GM18867 (cell line): ENCODE measurements at regions not wholly inside any gene's neighbourhood (a gene's known extent, or its start where the extent isn't known, plus 50 kb on each side); places are given as distances from the start of the nearest gene placed in this dataset.

Experiments used
- ATAC-seq: cut with Tn5 transposase; IDR thresholded peaks from one replicate; pipeline ENCODE4 v1.9.1; 2021; ENCODE audit warnings: mild to moderate bottlenecking, moderate library complexity; ENCODE audit not compliant: unreplicated experiment

DNA sequence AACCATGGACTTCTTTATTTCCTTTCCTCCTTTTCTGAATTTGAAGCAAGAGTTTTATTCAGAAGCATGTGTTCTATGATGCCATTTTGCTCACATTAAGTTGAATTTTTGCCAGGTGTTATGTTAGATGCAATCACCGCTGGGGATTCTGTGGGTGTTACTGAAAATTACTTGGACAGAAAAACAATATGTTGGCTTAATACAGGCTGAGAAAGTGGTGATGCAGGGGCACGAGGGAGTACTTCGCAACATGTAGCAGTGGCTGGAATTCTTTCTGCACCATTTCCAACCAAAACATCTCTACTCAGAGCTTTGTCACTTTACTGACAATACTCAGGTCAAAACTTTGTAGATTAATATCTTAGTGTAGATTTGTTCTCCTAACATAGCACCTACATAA lies 109.2 kb upstream of the PCDH18 start:
- no peak for ATAC-seq

- peak; percentile 36 for ATAC-seq
Measured at GRCh38 chr4:137640838-137641158, 108.5 kb upstream of the PCDH18 start.

DNA sequence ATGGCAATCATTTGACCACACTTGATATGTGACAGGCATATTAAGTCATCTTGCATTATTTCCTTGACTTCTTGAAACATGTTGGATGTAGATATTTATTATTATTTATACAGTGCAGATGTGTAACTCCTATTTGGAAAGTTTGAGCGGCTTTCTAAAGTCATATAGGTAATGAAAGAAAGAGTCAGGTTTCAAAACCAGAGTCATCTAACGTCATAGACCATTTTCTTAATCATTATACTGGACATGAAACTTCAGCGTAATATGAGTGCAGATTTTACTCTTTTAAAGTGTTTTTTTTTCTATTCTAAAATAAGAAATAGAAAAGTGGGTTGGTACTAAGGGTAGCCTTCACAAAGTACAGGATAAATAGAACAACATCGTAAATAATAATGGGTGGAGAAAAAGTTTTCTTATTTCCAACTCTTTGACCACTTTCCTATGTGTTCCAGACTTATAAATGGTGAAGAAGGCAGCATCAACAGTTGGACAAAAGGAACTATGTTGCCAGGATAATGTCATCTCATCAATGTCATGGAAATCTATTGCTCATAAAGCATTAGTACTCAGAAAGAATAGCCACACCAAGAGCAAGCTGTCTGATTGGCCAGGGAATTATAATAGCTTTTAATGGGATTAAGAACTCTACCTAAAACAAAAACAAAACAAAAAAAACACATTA lies 108.0 kb upstream of the PCDH18 start:
- peak; percentile 77 for ATAC-seq

DNA sequence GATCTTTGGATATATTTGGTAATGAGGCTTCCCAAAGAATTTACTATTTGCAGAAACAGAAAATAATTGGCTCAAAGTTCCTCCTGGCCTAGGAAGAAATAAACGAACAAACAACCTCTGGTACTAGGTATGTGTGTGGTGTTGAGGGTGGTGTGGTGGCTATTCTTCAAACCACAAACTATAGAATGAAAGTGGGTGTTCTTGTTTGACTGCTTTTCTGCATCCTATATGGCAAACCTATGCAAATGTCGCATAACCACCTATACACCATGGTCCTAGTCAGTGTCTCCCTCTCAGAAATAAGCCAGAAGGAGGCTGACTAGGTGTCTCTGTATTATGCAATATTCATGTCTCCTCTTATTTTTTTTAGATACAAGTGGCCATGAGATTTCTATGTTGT lies 106.6 kb upstream of the PCDH18 start:
- peak; percentile 60 for ATAC-seq

DNA sequence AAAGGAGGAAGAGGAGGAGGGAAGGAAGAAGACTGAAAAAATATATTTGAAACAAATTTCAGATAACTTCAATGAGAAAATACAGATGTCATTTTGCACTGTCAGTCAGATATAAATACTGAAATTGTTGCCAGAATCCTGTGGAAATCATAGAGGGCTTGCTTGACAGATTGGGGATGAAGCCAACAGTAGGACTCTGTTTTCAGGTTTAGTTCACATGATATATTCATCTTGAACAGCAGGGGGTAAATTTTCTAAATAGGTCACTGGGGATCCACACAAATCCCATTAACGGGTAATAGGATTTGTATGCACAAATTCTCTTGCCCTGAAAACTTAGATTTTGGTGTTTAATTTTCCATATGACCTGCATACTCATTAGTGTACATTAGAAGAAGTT lies 103.3 kb upstream of the PCDH18 start:
- ATAC-seq, result no peak

- no peak for ATAC-seq
Measured at GRCh38 chr4:137635108-137635507, 102.8 kb upstream of the PCDH18 start.

- ATAC-seq, result no peak
Measured at GRCh38 chr4:137632842-137633241, 100.5 kb upstream of the PCDH18 start.

- ATAC-seq, result no peak
Measured at GRCh38 chr4:137631605-137632004, 99.3 kb upstream of the PCDH18 start.

GRCh38 chr4:137630252-137630651 lies 98.0 kb upstream of the PCDH18 start:
- no peak for ATAC-seq

GRCh38 chr4:137627739-137628460 lies 95.6 kb upstream of the PCDH18 start:
- ATAC-seq, result no peak

- no peak for ATAC-seq
Measured at GRCh38 chr4:137626942-137627738, 94.8 kb upstream of the PCDH18 start.

DNA sequence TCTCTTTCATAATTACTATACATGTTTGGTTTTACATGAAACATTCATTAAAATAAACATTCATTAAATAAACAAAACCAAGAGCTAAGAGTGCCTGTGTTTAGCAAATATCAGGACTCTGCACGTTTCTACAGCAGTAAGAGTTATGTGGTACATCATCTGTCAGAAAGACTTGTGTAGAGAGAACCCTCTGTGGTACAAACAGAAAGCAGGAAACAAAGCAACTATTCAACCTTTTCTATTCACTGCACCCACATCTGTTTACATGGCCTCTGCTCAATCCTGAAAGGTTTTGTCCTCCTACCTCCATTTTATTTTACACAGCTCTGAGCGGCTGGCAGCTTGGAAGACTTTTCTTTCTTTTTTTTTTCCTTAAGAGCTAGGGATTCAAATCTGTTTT lies 90.7 kb upstream of the PCDH18 start:
- ATAC-seq, result peak; percentile 86

DNA sequence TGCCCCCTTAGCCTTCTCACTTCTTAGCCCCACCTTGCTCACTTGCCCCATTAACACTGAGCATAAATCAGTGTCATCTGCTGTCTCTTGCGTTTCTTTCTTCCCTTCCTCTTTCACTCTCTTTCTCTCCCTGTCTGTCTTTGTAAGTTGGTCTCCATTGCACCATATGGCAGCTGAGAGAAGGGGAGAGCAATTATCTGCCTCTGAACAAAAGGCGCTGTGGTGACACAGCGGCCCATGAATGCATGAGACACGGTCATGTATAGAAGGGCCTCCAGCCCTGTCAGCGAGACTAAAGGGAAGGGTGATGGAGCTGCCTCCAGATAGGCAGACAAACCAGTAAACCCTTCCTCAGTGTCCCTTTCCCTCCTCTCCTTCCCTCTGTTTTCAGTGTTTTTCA lies 88.8 kb upstream of the PCDH18 start:
- ATAC-seq, result no peak

DNA sequence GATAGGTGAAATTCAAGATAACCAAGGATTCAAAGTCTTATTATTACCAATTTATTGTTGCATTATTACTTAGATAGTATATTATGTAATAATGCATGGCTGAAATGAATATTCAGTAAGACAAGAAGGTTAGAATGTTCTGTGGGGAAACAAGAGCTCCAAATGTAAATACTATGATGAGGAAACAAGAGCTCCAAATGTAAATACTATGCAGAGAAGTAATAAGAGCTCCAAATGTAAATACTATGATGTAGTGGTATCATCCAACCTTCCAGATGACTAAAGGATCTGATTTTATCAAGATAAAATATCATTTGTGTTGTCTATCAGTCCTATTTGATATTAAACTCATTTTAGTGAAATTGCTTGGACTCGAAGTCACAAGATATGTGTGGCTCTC lies 82.2 kb upstream of the PCDH18 start:
- no peak for ATAC-seq

DNA sequence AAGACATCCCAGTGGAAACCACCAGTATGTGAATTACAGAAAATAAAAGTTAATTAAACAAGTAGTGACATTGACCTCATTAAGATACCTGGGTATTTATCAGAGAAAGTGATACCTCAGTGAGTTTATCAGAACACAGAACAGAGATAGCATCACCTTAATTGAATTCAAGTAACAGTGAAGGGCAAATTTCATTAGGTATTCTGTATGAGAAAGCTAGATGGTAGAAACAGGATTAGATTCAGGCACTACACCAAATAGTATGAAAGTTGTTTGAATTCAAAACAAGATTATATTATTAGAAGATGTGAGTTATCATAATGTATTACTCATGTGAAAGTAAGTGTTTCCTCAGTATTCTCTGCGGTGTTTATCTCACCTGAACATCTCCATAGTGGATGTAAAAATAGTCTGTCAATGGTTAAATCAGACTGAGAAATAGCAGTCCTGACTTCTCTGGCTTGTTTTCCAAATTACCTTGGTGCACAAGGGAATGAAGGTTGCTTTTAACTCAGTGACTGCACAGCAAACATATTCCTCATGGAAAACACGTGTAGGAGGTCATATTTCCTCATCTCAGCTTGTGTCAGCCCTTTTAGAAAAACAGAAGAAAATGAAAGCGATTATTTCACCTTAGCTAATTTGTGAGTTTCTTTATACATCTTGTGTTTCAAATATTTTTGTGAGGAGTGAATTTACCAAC lies 79.9 kb upstream of the PCDH18 start:
- ATAC-seq, result no peak

- peak; percentile 60 for ATAC-seq
Measured at GRCh38 chr4:137610960-137611359, 78.7 kb upstream of the PCDH18 start.

GRCh38 chr4:137609718-137610430 lies 77.6 kb upstream of the PCDH18 start:
- ATAC-seq, result no peak

DNA sequence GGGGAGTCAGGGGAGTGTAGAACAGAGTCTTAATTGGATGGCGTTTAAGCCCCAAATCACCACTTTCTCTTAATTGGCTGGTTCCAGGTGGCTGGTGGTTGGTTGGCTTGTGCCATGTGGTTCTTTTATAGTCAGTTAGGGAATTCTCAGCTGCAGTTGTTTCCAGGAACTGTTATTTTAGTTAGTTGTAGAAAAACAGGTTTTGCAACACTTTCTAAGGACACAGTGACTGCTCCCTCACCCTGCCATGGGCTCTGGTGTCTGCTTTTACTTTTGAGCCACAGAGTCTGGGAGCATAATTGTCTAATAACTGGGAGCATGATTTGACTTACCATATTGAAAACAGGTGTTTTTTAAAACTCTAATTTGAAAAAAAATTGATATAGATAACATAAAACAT lies 75.8 kb upstream of the PCDH18 start:
- no peak for ATAC-seq

- no peak for ATAC-seq
Measured at GRCh38 chr4:137602436-137602835, 70.1 kb upstream of the PCDH18 start.

DNA sequence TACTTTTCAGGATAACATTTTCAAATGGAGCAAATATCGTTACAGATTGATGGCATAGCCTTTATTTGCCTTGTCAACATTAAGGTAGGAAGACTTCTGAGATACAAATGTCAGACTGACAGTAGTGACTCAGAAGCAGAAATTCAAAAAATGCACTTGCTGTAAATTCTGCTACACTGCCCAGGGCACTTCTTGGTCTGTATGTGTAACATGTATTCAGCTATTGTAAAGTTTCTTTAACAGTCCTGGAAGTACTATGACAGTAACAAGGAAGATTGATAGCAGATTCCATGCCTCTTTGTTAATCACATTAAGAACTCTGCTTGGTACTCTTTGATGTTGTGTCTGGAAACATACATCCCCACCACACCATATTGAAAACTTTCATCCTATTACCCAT lies 69.6 kb upstream of the PCDH18 start:
- ATAC-seq, result peak; percentile 27

- no peak for ATAC-seq
Measured at GRCh38 chr4:137599734-137600133, 67.4 kb upstream of the PCDH18 start.
